ENCODE measurements at regions not wholly inside any gene's neighbourhood (a gene's known extent, or its start where the extent isn't known, plus 50 kb on each side); places are given as distances from the start of the nearest gene placed in this dataset.

DNA sequence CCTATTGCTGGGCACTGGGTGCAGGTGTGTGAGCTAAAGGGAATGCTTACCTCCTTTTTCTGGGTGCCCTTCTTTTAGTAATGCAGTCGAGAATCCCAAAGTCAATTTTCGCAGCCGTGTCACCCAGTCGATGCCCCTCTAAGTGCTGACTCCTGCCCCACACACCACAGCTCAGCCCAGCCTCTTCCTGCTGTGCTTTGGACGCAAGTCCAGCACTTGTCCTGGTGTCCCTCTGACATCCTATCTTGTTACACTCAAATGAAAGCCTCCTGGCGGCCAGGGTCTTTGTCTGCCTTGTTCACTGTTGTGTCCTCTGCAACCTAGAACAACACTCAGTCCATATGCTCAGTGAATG is 58.5 kb upstream of the RUNX3 start:
- TF ChIP-seq ZNF788 (CRISPR knock-in tag; IDR thresholded peaks at IDR 0.05; ENCODE audit: borderline replicate concordance) (no peak), CTCF (CRISPR knock-in tag; IDR thresholded peaks at IDR 0.05) (0 out of 2 replicates have a peak, but pooled peaks have one; percentile 13)

DNA sequence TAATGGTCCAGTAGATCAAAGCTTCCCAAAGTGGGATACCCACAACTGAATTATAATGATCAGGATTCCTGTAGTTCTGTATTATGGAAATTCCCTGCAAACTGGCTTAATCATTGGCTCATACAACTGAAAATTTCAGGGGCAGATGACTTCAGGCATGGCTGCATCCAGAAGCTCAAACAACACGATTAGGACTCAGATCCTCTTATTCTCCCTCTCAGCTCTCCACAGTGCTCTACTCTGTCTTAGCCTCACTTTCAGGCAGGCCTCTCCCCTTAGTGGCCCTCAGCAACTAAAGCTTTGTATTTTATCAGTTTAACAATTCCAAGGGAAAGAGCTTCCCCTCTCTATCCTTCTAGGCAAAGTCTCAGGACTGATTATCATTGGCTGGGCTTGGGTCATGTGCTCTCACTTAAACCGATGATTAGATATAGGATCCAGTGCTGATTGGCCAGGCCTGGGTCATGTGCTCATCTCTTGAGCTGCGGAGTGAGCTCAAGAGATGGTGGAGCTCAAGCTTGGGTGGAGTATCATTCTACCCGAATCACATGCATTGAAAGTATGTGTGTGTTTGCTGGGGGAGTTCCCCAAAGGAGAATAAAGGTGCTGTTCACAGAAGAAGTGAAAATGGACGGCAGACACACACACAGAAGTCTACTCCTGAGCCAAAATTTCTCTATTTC is 57.9 kb upstream of the RUNX3 start:
- no TSS peak for BruUV-seq (replicated peaks)
- intact Hi-C loops (cut with micrococcal nuclease; ENCODE audit: unreplicated experiment): loop anchor here (2.0 kb wide), 1 partner anchor 13 kb away; no protein-coding TSS in a partner anchor
- H3K27ac ChIP-seq (ENCODE audit: extremely low read length, insufficient read depth, low read length): no peak overlapping the region
- ATAC-seq (no peak), DNase-seq (ENCODE audit: low spot score) (no peak), FAIRE-seq (no peak)
- ChIA-PET CTCF (ENCODE audit: low intra/inter-chr PET ratio, low total read pairs) (no interaction called here), POLR2A (no interaction called here)
- WGBS (ENCODE audit: low lambda C conversion rate): 24% methylated on average over 5 of the region's 5 CpGs
- H3K4me1 ChIP-seq (ENCODE audit: insufficient read depth, low read length): no peaks in the 10 kb centered on the region
- in situ Hi-C loops (cut with HindIII; ENCODE audit: extremely low pct_ligation_motif_present, low pct_unique_long_range_greater_than_20kb): no loop called here
- no peak overlapping the region for H3K9ac ChIP-seq (ENCODE audit: insufficient read depth, low read depth, low read length)
- no peak overlapping the region for H2AFZ ChIP-seq (ENCODE audit: low read length)
- TF ChIP-seq ZNF329 (CRISPR knock-in tag; IDR thresholded peaks at IDR 0.05; ENCODE audit: low read depth): peak; percentile 52; the same call in 1 of the 2 replicates
- TF ChIP-seq ZFP91 (CRISPR knock-in tag; IDR thresholded peaks at IDR 0.05; ENCODE audit: borderline replicate concordance): no peak
- H3K36me3 ChIP-seq (replicated peaks in 1 of 2; ENCODE audit: control insufficient read depth in 1 of 2, insufficient read depth in 2 of 2, low read length in 2 of 2): no peaks in the 10 kb centered on the region
- no peaks in the 10 kb centered on the region for H3K9me3 ChIP-seq (ENCODE audit: low read length)
- no peaks in the 10 kb centered on the region for H4K20me1 ChIP-seq (ENCODE audit: insufficient read depth, low read length)
- H3K4me2 ChIP-seq (ENCODE audit: low read depth, low read length): no peak overlapping the region
- H3K4me3 ChIP-seq (replicated peaks in 1 of 3; ENCODE audit: insufficient read depth in 1 of 3, low read depth in 2 of 3, low read length in 3 of 3): no peak overlapping the region
- H3K79me2 ChIP-seq (ENCODE audit: insufficient read depth, low read length): no peaks in the 10 kb centered on the region
- H3K27me3 ChIP-seq (ENCODE audit: control insufficient read depth in 1 of 2, insufficient read depth in 2 of 2, low read length in 2 of 2): peaks cover 2 to 56% of the 10 kb centered on the region in 2 experiments; a peak in 3 of 5 replicates

More for the DNA sequence above, 58.5 kb upstream of the RUNX3 start:
- H3K4me1 ChIP-seq (ENCODE audit: insufficient read depth, low read length): no peaks in the 10 kb centered on the region
- no TSS peak for BruUV-seq (replicated peaks)
- ChIA-PET POLR2A (no interaction called here), CTCF (ENCODE audit: low intra/inter-chr PET ratio, low total read pairs) (no interaction called here)
- no peaks in the 10 kb centered on the region for H3K9me3 ChIP-seq (ENCODE audit: low read length)
- no peak overlapping the region for H3K4me2 ChIP-seq (ENCODE audit: low read depth, low read length)
- H3K9ac ChIP-seq (ENCODE audit: insufficient read depth, low read depth, low read length): no peak overlapping the region
- 30% methylated on average over 6 of the region's 6 CpGs for WGBS (ENCODE audit: low lambda C conversion rate)
- no peak for DNase-seq (ENCODE audit: low spot score)
- no peak overlapping the region for H2AFZ ChIP-seq (ENCODE audit: low read length)
- H4K20me1 ChIP-seq (ENCODE audit: insufficient read depth, low read length): no peaks in the 10 kb centered on the region
- in situ Hi-C loops (cut with HindIII; ENCODE audit: extremely low pct_ligation_motif_present, low pct_unique_long_range_greater_than_20kb) (no loop called here), intact Hi-C loops (cut with micrococcal nuclease; ENCODE audit: unreplicated experiment) (no loop called here)
- no peaks in the 10 kb centered on the region for H3K36me3 ChIP-seq (replicated peaks in 1 of 2; ENCODE audit: control insufficient read depth in 1 of 2, insufficient read depth in 2 of 2, low read length in 2 of 2)
- H3K27ac ChIP-seq (ENCODE audit: extremely low read length, insufficient read depth, low read length): no peak overlapping the region
- FAIRE-seq: no peak
- peaks cover 2 to 56% of the 10 kb centered on the region in 2 experiments; a peak in 3 of 5 replicates for H3K27me3 ChIP-seq (ENCODE audit: control insufficient read depth in 1 of 2, insufficient read depth in 2 of 2, low read length in 2 of 2)
- peak; percentile 52; the same call in 2 of the 3 replicates for ATAC-seq
- H3K4me3 ChIP-seq (replicated peaks in 1 of 3; ENCODE audit: insufficient read depth in 1 of 3, low read depth in 2 of 3, low read length in 3 of 3): no peak overlapping the region
- no peaks in the 10 kb centered on the region for H3K79me2 ChIP-seq (ENCODE audit: insufficient read depth, low read length)

Data from HepG2 (cell line).